ENCODE measurements at regions not wholly inside any gene's neighbourhood (a gene's known extent, or its start where the extent isn't known, plus 50 kb on each side); places are given as distances from the start of the nearest gene placed in this dataset.

DNA sequence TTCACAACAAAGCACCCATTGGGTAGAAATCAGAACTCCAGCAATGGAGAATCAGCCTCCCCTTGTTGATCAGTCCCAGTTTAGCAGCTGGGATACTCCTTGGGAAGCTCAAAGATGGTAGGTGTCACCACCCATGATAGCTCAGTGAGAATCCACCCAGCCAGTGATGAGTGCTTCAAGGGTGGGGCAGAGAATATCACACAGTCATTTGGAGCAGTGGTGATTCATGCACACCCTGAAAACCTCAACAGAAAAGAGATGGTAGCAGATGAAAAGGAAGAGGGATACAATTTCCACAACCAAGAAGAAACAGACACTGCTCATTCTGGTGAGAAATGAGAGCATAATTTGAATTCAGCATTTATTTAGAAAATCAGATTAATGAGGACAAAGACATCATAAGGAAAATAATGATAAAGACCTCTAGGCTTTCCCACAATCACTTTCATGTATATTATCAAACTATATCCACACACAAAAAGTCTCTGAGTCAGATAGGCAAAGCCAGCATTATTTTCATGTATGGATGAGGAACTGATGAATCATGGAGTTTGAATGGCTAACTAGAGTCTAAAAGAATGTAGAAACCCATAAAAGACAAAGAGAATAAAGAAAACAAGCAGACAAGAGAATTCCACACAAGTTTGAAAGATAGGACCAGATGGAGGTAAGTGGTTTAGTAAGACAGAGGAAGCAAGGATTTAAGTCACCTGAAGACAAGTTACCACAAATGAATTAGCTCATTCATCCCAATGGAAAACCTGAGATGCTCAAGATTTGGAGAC is 82.9 kb downstream of the FEM1C start:
- TF ChIP-seq, protein P1, sequence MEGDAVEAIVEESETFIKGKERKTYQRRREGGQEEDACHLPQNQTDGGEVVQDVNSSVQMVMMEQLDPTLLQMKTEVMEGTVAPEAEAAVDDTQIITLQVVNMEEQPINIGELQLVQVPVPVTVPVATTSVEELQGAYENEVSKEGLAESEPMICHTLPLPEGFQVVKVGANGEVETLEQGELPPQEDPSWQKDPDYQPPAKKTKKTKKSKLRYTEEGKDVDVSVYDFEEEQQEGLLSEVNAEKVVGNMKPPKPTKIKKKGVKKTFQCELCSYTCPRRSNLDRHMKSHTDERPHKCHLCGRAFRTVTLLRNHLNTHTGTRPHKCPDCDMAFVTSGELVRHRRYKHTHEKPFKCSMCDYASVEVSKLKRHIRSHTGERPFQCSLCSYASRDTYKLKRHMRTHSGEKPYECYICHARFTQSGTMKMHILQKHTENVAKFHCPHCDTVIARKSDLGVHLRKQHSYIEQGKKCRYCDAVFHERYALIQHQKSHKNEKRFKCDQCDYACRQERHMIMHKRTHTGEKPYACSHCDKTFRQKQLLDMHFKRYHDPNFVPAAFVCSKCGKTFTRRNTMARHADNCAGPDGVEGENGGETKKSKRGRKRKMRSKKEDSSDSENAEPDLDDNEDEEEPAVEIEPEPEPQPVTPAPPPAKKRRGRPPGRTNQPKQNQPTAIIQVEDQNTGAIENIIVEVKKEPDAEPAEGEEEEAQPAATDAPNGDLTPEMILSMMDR (IDR thresholded peaks at IDR 0.05), result no peak
- TF ChIP-seq POLR2A (IDR thresholded peaks at IDR 0.05), result no peak

Measured in transverse colon (tissue), 3 donors.